ENCODE measurements at regions not wholly inside any gene's neighbourhood (a gene's known extent, or its start where the extent isn't known, plus 50 kb on each side); places are given as distances from the start of the nearest gene placed in this dataset.

DNA sequence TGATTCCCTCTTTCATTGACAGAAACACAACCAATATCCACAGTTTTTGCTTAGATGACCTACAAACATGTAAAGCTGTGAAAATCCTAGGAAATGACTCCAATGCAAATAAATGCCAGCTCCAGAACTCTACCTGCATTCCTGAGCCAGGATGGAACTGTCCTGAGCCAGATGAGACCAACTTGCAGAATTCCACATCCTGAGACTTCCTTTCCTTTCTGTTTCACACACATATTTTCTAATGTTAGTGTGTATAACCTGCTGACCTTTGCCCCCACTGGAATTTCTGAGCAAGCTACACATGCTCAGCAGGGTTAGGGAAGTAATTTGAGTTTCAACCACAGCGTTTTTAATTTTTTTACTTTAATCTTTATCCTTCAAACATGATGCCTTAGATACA is 69.6 kb upstream of the ADGRF1 start:
- TF ChIP-seq, protein P1, sequence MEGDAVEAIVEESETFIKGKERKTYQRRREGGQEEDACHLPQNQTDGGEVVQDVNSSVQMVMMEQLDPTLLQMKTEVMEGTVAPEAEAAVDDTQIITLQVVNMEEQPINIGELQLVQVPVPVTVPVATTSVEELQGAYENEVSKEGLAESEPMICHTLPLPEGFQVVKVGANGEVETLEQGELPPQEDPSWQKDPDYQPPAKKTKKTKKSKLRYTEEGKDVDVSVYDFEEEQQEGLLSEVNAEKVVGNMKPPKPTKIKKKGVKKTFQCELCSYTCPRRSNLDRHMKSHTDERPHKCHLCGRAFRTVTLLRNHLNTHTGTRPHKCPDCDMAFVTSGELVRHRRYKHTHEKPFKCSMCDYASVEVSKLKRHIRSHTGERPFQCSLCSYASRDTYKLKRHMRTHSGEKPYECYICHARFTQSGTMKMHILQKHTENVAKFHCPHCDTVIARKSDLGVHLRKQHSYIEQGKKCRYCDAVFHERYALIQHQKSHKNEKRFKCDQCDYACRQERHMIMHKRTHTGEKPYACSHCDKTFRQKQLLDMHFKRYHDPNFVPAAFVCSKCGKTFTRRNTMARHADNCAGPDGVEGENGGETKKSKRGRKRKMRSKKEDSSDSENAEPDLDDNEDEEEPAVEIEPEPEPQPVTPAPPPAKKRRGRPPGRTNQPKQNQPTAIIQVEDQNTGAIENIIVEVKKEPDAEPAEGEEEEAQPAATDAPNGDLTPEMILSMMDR (IDR thresholded peaks at IDR 0.05 in 4 of 5, conservative IDR thresholded peaks at IDR 0.05 in 1 of 5): no peak
- TF ChIP-seq POLR2A (IDR thresholded peaks at IDR 0.05): no peak
